ENCODE measurements at regions not wholly inside any gene's neighbourhood (a gene's known extent, or its start where the extent isn't known, plus 50 kb on each side); places are given as distances from the start of the nearest gene placed in this dataset.

GRCh38 chr3:78268087-78268486 is 1228.2 kb downstream of the ROBO2 start:
- Histone ChIP-seq H3K36me3 (no peaks in the 10 kb centered on the region), H3K27me3 (replicated peaks in 1 of 7) (no peaks in the 10 kb centered on the region), H3K4me3 (no peak overlapping the region), H3K9me3 (peaks cover 0 to 40% (median 27%) of the 10 kb centered on the region in 8 donors), H3K27ac (no peak overlapping the region), H3K4me1 (no peaks in the 10 kb centered on the region)
- TF ChIP-seq CTCF (IDR thresholded peaks at IDR 0.05 in 8 of 11, conservative IDR thresholded peaks at IDR 0.05 in 3 of 11) (no peak), POLR2AphosphoS5 (IDR thresholded peaks at IDR 0.05) (no peak), POLR2A (IDR thresholded peaks at IDR 0.05) (no peak)
- no peak for DNase-seq
- intact Hi-C loops (cut with DNase I; ENCODE audit: low total_unique reads), result no loop called here
- 64 to 100% (median 100%) methylated on average over 2 of the region's 2 CpGs for WGBS, 5 donors

DNA sequence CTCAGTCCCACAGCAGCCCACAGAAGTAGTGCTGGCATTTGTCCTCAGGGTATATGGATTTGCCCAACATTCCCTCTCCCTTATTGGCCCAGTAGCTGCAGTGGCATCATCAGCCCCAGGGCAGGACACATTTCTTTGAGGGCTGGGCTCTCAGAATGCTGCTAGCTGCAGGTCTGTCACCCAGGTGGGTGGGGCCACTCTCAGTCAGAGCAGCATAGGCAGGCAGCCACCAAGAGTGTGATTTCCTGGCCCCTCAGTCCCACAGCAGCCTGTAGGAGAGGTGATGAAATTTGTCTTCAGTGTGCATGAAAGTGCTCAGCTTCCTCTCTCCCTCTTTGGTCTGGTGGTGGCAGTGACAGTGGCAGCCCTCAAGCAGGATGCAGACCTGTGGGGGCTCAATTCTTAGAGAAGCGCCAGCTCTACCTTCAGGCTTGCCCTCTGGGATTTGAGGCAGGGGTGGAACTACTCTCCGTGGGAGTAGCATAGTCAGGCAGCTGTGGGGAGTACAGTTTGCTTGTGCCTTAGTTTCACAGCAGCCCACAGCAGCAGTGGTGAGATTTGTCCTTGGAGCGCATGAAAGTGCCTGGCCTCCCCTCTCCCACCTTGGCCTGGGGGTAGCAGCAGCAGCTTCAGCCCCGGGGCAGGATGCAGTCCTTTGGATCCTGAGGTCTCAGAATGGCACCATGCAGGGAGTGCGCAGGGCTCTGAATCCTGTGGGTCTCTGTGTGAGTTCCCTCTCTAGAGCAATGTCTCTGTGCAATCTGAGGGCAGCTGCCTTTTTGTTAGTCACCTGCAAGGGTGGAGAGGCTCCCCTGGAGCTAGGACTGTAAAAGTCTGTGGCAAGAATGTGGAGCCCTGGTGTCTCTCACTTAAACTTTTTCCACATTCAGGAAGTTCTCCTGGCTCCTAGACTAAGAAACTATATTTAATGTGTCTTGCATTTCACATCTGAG is 1229.1 kb downstream of the ROBO2 start:
- no peak overlapping the region for H3K4me3 ChIP-seq
- no peaks in the 10 kb centered on the region for H3K27me3 ChIP-seq (replicated peaks in 1 of 7)
- H3K4me1 ChIP-seq, result no peaks in the 10 kb centered on the region
- H3K27ac ChIP-seq, result no peak overlapping the region
- peaks cover 0 to 40% (median 27%) of the 10 kb centered on the region in 8 donors for H3K9me3 ChIP-seq
- TF ChIP-seq POLR2AphosphoS5 (IDR thresholded peaks at IDR 0.05) (no peak), POLR2A (IDR thresholded peaks at IDR 0.05) (no peak), CTCF (IDR thresholded peaks at IDR 0.05 in 8 of 11, conservative IDR thresholded peaks at IDR 0.05 in 3 of 11) (no peak)
- DNase-seq, result peak; percentile 44
- 66 to 79% (median 70%) methylated on average over 4 to 5 of the region's 5 CpGs for WGBS, 5 donors
- no peaks in the 10 kb centered on the region for H3K36me3 ChIP-seq
- intact Hi-C loops (cut with DNase I; ENCODE audit: low total_unique reads), result no loop called here

- no peak for DNase-seq
- peaks cover 0 to 7% (median 2%) of the 10 kb centered on the region in 8 donors for H3K9me3 ChIP-seq
- no peak overlapping the region for H3K27ac ChIP-seq
- intact Hi-C loops (cut with DNase I; ENCODE audit: low total_unique reads), result no loop called here
- no peak for TF ChIP-seq CTCF (IDR thresholded peaks at IDR 0.05 in 8 of 11, conservative IDR thresholded peaks at IDR 0.05 in 3 of 11)
- TF ChIP-seq POLR2A (IDR thresholded peaks at IDR 0.05), result no peak
- TF ChIP-seq POLR2AphosphoS5 (IDR thresholded peaks at IDR 0.05), result no peak
- 28 to 56% (median 44%) methylated on average over 4 of the region's 4 CpGs for WGBS, 5 donors
- no peaks in the 10 kb centered on the region for H3K4me1 ChIP-seq
- no peaks in the 10 kb centered on the region for H3K36me3 ChIP-seq
- no peak overlapping the region for H3K4me3 ChIP-seq
- H3K27me3 ChIP-seq (replicated peaks in 1 of 7), result no peaks in the 10 kb centered on the region
These were observed 1233.4 kb downstream of the ROBO2 start for GRCh38 chr3:78273326-78273725.

- Histone ChIP-seq H3K36me3 (no peaks in the 10 kb centered on the region), H3K4me3 (no peak overlapping the region), H3K9me3 (no peaks in the 10 kb centered on the region), H3K4me1 (no peaks in the 10 kb centered on the region), H3K27ac (no peak overlapping the region), H3K27me3 (replicated peaks in 1 of 7) (no peaks in the 10 kb centered on the region)
- DNase-seq, result no peak
- TF ChIP-seq POLR2AphosphoS5 (IDR thresholded peaks at IDR 0.05) (no peak), CTCF (IDR thresholded peaks at IDR 0.05 in 8 of 11, conservative IDR thresholded peaks at IDR 0.05 in 3 of 11) (no peak), POLR2A (IDR thresholded peaks at IDR 0.05) (no peak)
- WGBS, 5 donors, result 85 to 91% (median 89%) methylated on average over 2 of the region's 2 CpGs
- intact Hi-C loops (cut with DNase I; ENCODE audit: low total_unique reads), result no loop called here
These were observed 1234.7 kb downstream of the ROBO2 start for GRCh38 chr3:78274475-78275065.
